PFSK-1 (cell line): ENCODE measurements at regions not wholly inside any gene's neighbourhood (a gene's known extent, or its start where the extent isn't known, plus 50 kb on each side); places are given as distances from the start of the nearest gene placed in this dataset.

Source experiments
- FOXP2 ChIP-seq: optimal IDR thresholded peaks from 2 replicates; pipeline ENCODE3; 2011; ENCODE audit warnings: borderline replicate concordance, control low read depth, inconsistent platforms; ENCODE audit not compliant: insufficient read depth; ENCODE audit errors: extremely low read length, extremely low read depth
- POLR2AphosphoS5 ChIP-seq: IDR thresholded peaks from 2 replicates; pipeline ENCODE4 v1.6.1; 2012; ENCODE audit warnings: low read depth, mild to moderate bottlenecking, control low read depth, low read length, moderate library complexity
- SIN3A ChIP-seq: IDR thresholded peaks from 2 replicates; pipeline ENCODE4 v1.6.1; 2012; ENCODE audit warnings: mild to moderate bottlenecking, low read length, moderate library complexity, borderline replicate concordance; ENCODE audit not compliant: insufficient read depth
- TAF1 ChIP-seq: IDR thresholded peaks from 2 replicates; pipeline ENCODE4 v1.6.1; 2012; ENCODE audit warnings: low read length, control low read depth, borderline replicate concordance; ENCODE audit not compliant: insufficient read depth
- TF ChIP-seq, protein P1 (sequence below), 2 experiments: IDR thresholded peaks; 2 replicates each; pipeline versions ENCODE4 v1.6.1 to v1.8.0; 2011 to 2012; ENCODE audit warnings: low read depth in 2 of 2, low read length in 2 of 2, control low read depth in 1 of 2, inconsistent platforms in 1 of 2, mild to moderate bottlenecking in 1 of 2, moderate library complexity in 1 of 2; ENCODE audit not compliant: insufficient read depth in 1 of 2

DNA sequence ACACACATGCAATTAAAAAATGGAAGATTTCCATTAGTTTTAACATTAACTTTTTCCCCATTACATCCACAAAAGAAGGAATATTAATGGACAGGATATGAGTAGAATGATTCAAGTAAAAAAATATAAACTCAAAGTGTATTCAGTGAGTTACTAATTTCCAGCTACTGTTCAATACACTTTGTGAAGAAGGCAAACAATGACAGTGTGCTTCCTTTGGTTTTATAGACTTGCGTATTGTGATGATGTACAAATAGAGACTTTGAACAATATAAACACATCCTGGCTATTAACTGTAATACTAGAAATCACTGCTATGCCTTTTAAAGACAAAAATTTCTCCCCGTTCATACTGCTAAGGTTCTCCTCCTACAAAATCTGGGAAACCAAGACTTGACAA, 171.4 kb downstream of the ASB9 start:
- TF ChIP-seq SIN3A (no peak), POLR2AphosphoS5 (no peak), TAF1 (no peak), FOXP2 (no peak)
- TF ChIP-seq, protein P1, sequence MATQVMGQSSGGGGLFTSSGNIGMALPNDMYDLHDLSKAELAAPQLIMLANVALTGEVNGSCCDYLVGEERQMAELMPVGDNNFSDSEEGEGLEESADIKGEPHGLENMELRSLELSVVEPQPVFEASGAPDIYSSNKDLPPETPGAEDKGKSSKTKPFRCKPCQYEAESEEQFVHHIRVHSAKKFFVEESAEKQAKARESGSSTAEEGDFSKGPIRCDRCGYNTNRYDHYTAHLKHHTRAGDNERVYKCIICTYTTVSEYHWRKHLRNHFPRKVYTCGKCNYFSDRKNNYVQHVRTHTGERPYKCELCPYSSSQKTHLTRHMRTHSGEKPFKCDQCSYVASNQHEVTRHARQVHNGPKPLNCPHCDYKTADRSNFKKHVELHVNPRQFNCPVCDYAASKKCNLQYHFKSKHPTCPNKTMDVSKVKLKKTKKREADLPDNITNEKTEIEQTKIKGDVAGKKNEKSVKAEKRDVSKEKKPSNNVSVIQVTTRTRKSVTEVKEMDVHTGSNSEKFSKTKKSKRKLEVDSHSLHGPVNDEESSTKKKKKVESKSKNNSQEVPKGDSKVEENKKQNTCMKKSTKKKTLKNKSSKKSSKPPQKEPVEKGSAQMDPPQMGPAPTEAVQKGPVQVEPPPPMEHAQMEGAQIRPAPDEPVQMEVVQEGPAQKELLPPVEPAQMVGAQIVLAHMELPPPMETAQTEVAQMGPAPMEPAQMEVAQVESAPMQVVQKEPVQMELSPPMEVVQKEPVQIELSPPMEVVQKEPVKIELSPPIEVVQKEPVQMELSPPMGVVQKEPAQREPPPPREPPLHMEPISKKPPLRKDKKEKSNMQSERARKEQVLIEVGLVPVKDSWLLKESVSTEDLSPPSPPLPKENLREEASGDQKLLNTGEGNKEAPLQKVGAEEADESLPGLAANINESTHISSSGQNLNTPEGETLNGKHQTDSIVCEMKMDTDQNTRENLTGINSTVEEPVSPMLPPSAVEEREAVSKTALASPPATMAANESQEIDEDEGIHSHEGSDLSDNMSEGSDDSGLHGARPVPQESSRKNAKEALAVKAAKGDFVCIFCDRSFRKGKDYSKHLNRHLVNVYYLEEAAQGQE (IDR thresholded peaks at IDR 0.05; ENCODE audit: insufficient read depth in 1 of 2, low read depth in 2 of 2, low read length in 2 of 2): no peak

DNA sequence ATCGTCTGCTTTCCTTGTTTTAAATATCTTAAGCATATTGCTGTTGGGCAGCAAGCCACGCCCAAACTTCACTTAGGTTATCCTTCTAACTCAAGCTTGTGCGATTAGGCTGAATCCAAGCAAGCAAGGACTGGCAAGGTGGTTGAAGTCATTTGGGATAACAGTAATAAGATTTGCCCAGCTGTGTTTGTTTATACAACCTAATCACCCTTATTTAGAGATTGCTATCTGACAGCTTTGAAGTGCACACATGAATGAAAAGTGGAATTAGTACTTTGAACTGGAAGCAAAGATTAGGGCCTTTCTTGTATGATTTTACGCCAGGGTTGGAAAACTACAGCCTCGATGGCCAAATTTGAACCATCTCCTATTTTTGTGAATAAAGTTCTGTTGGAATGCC, 182.1 kb downstream of the ASB9 start:
- TF ChIP-seq TAF1 (no peak), POLR2AphosphoS5 (no peak), SIN3A (no peak), FOXP2 (no peak)
- TF ChIP-seq, protein P1 (IDR thresholded peaks at IDR 0.05; ENCODE audit: insufficient read depth in 1 of 2, low read depth in 2 of 2, low read length in 2 of 2): no peak

DNA sequence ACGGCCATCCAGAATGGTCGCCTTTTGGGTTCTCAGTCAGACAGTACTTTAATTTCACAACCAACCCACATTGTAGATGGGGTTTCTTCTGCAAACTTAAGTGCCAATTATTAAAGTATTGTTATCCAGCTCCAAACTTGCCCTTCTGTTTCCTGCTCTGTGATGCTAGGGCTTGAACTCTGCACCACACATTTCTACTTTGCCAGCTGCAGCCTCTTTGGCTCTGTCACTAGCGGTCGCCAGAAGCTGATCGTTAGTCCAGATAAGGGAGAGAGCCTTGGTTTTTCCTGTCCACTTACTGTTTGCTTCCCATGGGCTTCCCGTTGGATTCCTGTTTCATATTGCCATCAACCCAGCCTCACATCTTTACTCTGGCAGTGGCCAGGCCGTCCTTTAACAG, 196.6 kb downstream of the ASB9 start:
- TF ChIP-seq, protein P1 (IDR thresholded peaks at IDR 0.05; ENCODE audit: insufficient read depth in 1 of 2, low read depth in 2 of 2, low read length in 2 of 2): no peak

DNA sequence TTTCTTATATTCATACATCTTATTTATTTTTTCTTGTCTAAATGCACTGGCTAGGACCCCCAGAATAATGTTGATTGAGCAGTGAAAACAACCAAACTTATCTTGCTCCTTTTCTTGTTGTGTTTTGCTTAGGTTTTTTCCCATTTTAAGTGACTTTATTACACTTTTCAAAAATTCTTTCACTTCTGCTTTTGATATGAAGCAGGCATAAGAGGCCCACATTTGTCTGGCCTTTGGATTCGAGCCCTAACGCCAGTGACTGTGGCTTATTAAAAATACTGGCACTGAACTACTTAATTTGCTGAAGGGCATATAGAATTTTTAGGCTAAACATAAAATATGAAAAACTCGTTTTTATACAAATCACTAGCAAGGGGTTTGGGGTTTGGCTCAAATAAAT, 197.0 kb downstream of the ASB9 start:
- TF ChIP-seq SIN3A (no peak), POLR2AphosphoS5 (no peak), TAF1 (no peak), FOXP2 (no peak)
- TF ChIP-seq, protein P1 (IDR thresholded peaks at IDR 0.05; ENCODE audit: insufficient read depth in 1 of 2, low read depth in 2 of 2, low read length in 2 of 2): no peak

DNA sequence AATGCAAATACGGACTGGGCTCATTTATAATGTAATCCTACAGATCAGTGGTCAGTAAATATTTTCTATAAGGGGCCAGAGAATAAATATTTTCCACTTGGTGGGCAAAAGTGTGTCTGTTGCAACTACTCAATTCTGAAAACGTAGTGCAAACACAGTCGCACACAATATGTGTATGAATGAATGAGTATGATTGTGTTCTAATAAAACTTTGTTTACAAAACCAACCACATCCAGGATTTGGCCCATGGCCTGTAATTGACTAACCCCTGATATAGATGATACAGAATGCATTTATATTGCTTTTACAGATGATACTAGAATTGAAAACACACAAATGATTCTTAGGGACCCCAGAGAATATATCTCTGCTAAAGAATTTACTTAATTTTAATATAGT, 197.6 kb downstream of the ASB9 start:
- TF ChIP-seq POLR2AphosphoS5 (no peak), SIN3A (no peak), FOXP2 (no peak), TAF1 (no peak)
- TF ChIP-seq, protein P1 (IDR thresholded peaks at IDR 0.05; ENCODE audit: insufficient read depth in 1 of 2, low read depth in 2 of 2, low read length in 2 of 2): no peak
